ENCODE measurements at regions not wholly inside any gene's neighbourhood (a gene's known extent, or its start where the extent isn't known, plus 50 kb on each side); places are given as distances from the start of the nearest gene placed in this dataset.

- no peak overlapping the region for H2BK12ac ChIP-seq (ENCODE audit: low read length)
- H3K79me1 ChIP-seq (ENCODE audit: low read depth, low read length), result no peaks in the 10 kb centered on the region
- H3K36me3 ChIP-seq (replicated peaks in 1 of 2; ENCODE audit: control insufficient read depth in 2 of 2, insufficient read depth in 2 of 2, low read length in 2 of 2), result no peaks in the 10 kb centered on the region
- peak overlapping the region; percentile 15 for H2AFZ ChIP-seq (ENCODE audit: low read length)
- H2BK15ac ChIP-seq (ENCODE audit: low read length), result no peak overlapping the region
- no peak overlapping the region for H3K27ac ChIP-seq (replicated peaks; ENCODE audit: low read length)
- no peak overlapping the region for H2BK5ac ChIP-seq (ENCODE audit: low read length)
- no peak overlapping the region for H3K9ac ChIP-seq (ENCODE audit: low read depth, low read length, poor library complexity)
- H3K14ac ChIP-seq (ENCODE audit: low read length), result no peak overlapping the region
- H4K91ac ChIP-seq (ENCODE audit: low read depth, low read length, poor library complexity), result no peak overlapping the region
- no peaks in the 10 kb centered on the region for H3K27me3 ChIP-seq (ENCODE audit: control insufficient read depth in 3 of 3, insufficient read depth in 3 of 3, low read depth in 1 of 3, low read length in 3 of 3)
- H3K23ac ChIP-seq (ENCODE audit: low read depth, low read length, poor library complexity), result no peak overlapping the region
- no peaks in the 10 kb centered on the region for H3K9me3 ChIP-seq (replicated peaks in 1 of 2; ENCODE audit: control insufficient read depth in 2 of 2, insufficient read depth in 1 of 2, low read depth in 1 of 2, low read length in 2 of 2)
- H3K4me2 ChIP-seq (ENCODE audit: insufficient read depth, low read length, poor library complexity, severe bottlenecking), result no peak overlapping the region
- no peak overlapping the region for H3K4me3 ChIP-seq (ENCODE audit: low read length in 2 of 2)
- H2AK5ac ChIP-seq (ENCODE audit: low read depth, low read length), result no peak overlapping the region
- H4K8ac ChIP-seq (ENCODE audit: low read depth, low read length), result no peak overlapping the region
- H2BK120ac ChIP-seq (ENCODE audit: low read depth, low read length), result no peak overlapping the region
- WGBS, 2 donors (ENCODE audit: extremely low coverage in 2 of 2, insufficient read length in 2 of 2, insufficient replicate concordance in 1 of 2), result no CpG with 5 or more reads among the region's 7 CpGs
- H3K4me1 ChIP-seq (ENCODE audit: control insufficient read depth in 2 of 2, insufficient read depth in 1 of 2, low read depth in 1 of 2, low read length in 2 of 2), result no peaks in the 10 kb centered on the region
- no peak overlapping the region for H3K4ac ChIP-seq (ENCODE audit: low read length)
- no peak for DNase-seq (ENCODE audit: low spot score)
- no peak overlapping the region for H3K18ac ChIP-seq (ENCODE audit: low read length)
Observed at GRCh38 chr5:57745700-57746651, 263.4 kb upstream of the ACTBL2 start.

GRCh38 chr5:57745029-57745428 is 262.4 kb upstream of the ACTBL2 start:
- H3K4ac ChIP-seq (ENCODE audit: low read length), result no peak overlapping the region

GRCh38 chr5:57741336-57741735 is 258.7 kb upstream of the ACTBL2 start:
- H3K27me3 ChIP-seq (ENCODE audit: control insufficient read depth in 3 of 3, insufficient read depth in 3 of 3, low read depth in 1 of 3, low read length in 3 of 3), result no peaks in the 10 kb centered on the region
- H3K4me1 ChIP-seq (ENCODE audit: control insufficient read depth in 2 of 2, insufficient read depth in 1 of 2, low read depth in 1 of 2, low read length in 2 of 2), result peaks cover 3 to 4% of the 10 kb centered on the region in 2 donors
- no peak overlapping the region for H3K4me2 ChIP-seq (ENCODE audit: insufficient read depth, low read length, poor library complexity, severe bottlenecking)
- no peak overlapping the region for H2BK120ac ChIP-seq (ENCODE audit: low read depth, low read length)
- no peaks in the 10 kb centered on the region for H3K9me3 ChIP-seq (replicated peaks in 1 of 2; ENCODE audit: control insufficient read depth in 2 of 2, insufficient read depth in 1 of 2, low read depth in 1 of 2, low read length in 2 of 2)
- H2BK5ac ChIP-seq (ENCODE audit: low read length), result no peak overlapping the region
- DNase-seq (ENCODE audit: low spot score), result no peak
- no peak overlapping the region for H3K23ac ChIP-seq (ENCODE audit: low read depth, low read length, poor library complexity)
- H2BK15ac ChIP-seq (ENCODE audit: low read length), result no peak overlapping the region
- H2AFZ ChIP-seq (ENCODE audit: low read length), result no peak overlapping the region
- H4K91ac ChIP-seq (ENCODE audit: low read depth, low read length, poor library complexity), result no peak overlapping the region
- H3K27ac ChIP-seq (replicated peaks; ENCODE audit: low read length), result no peak overlapping the region
- H3K4me3 ChIP-seq (ENCODE audit: low read length in 2 of 2), result no peak overlapping the region
- H3K79me1 ChIP-seq (ENCODE audit: low read depth, low read length), result no peaks in the 10 kb centered on the region
- H3K18ac ChIP-seq (ENCODE audit: low read length), result no peak overlapping the region
- H3K9ac ChIP-seq (ENCODE audit: low read depth, low read length, poor library complexity), result no peak overlapping the region
- H2AK5ac ChIP-seq (ENCODE audit: low read depth, low read length), result no peak overlapping the region
- no peak overlapping the region for H4K8ac ChIP-seq (ENCODE audit: low read depth, low read length)
- H3K4ac ChIP-seq (ENCODE audit: low read length), result no peak overlapping the region
- H2BK12ac ChIP-seq (ENCODE audit: low read length), result no peak overlapping the region
- H3K14ac ChIP-seq (ENCODE audit: low read length), result no peak overlapping the region
- H3K36me3 ChIP-seq (replicated peaks in 1 of 2; ENCODE audit: control insufficient read depth in 2 of 2, insufficient read depth in 2 of 2, low read length in 2 of 2), result no peaks in the 10 kb centered on the region

More at GRCh38 chr5:57745029-57745428, 262.4 kb upstream of the ACTBL2 start:
- no peak overlapping the region for H2BK120ac ChIP-seq (ENCODE audit: low read depth, low read length)
- no peaks in the 10 kb centered on the region for H3K4me1 ChIP-seq (ENCODE audit: control insufficient read depth in 2 of 2, insufficient read depth in 1 of 2, low read depth in 1 of 2, low read length in 2 of 2)
- H3K4me3 ChIP-seq (ENCODE audit: low read length in 2 of 2), result no peak overlapping the region
- H4K8ac ChIP-seq (ENCODE audit: low read depth, low read length), result no peak overlapping the region
- no peak overlapping the region for H3K18ac ChIP-seq (ENCODE audit: low read length)
- no peak overlapping the region for H2AK5ac ChIP-seq (ENCODE audit: low read depth, low read length)
- no peak overlapping the region for H3K23ac ChIP-seq (ENCODE audit: low read depth, low read length, poor library complexity)
- no peaks in the 10 kb centered on the region for H3K79me1 ChIP-seq (ENCODE audit: low read depth, low read length)
- no peaks in the 10 kb centered on the region for H3K9me3 ChIP-seq (replicated peaks in 1 of 2; ENCODE audit: control insufficient read depth in 2 of 2, insufficient read depth in 1 of 2, low read depth in 1 of 2, low read length in 2 of 2)
- H3K27me3 ChIP-seq (ENCODE audit: control insufficient read depth in 3 of 3, insufficient read depth in 3 of 3, low read depth in 1 of 3, low read length in 3 of 3), result no peaks in the 10 kb centered on the region
- no peak overlapping the region for H4K91ac ChIP-seq (ENCODE audit: low read depth, low read length, poor library complexity)
- H3K27ac ChIP-seq (replicated peaks; ENCODE audit: low read length), result no peak overlapping the region
- no peak overlapping the region for H2AFZ ChIP-seq (ENCODE audit: low read length)
- H3K36me3 ChIP-seq (replicated peaks in 1 of 2; ENCODE audit: control insufficient read depth in 2 of 2, insufficient read depth in 2 of 2, low read length in 2 of 2), result no peaks in the 10 kb centered on the region
- no peak overlapping the region for H2BK12ac ChIP-seq (ENCODE audit: low read length)
- no peak overlapping the region for H3K14ac ChIP-seq (ENCODE audit: low read length)
- H2BK15ac ChIP-seq (ENCODE audit: low read length), result no peak overlapping the region
- DNase-seq (ENCODE audit: low spot score), result no peak
- no peak overlapping the region for H2BK5ac ChIP-seq (ENCODE audit: low read length)
- no peak overlapping the region for H3K4me2 ChIP-seq (ENCODE audit: insufficient read depth, low read length, poor library complexity, severe bottlenecking)
- no peak overlapping the region for H3K9ac ChIP-seq (ENCODE audit: low read depth, low read length, poor library complexity)

DNA sequence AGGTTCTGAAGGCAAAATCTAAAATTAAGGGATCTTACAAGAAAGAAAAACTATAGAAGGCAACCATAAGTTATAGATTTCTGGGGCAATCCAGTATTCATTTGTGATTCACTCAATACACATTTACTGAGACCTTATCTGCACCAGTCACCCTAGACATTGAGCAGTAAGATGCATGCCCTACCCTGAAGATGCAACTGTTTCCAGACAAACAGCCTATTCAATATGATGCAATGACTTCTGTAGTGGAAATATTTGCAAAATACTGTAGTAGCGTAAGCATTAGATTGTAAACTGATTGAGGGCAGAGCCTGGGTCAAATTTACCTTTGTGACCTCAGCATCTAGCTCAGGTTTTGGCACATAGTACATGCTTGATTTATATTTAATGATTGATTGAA is 256.2 kb upstream of the ACTBL2 start:
- no peak overlapping the region for H4K91ac ChIP-seq (ENCODE audit: low read depth, low read length, poor library complexity)
- no peak overlapping the region for H3K23ac ChIP-seq (ENCODE audit: low read depth, low read length, poor library complexity)
- H3K14ac ChIP-seq (ENCODE audit: low read length), result no peak overlapping the region
- no peak overlapping the region for H2AK5ac ChIP-seq (ENCODE audit: low read depth, low read length)
- no peak overlapping the region for H2BK120ac ChIP-seq (ENCODE audit: low read depth, low read length)
- H2AFZ ChIP-seq (ENCODE audit: low read length), result no peak overlapping the region
- no peaks in the 10 kb centered on the region for H3K79me1 ChIP-seq (ENCODE audit: low read depth, low read length)
- DNase-seq (ENCODE audit: low spot score), result no peak
- H3K27ac ChIP-seq (replicated peaks; ENCODE audit: low read length), result no peak overlapping the region
- H3K4me2 ChIP-seq (ENCODE audit: insufficient read depth, low read length, poor library complexity, severe bottlenecking), result no peak overlapping the region
- H3K4ac ChIP-seq (ENCODE audit: low read length), result no peak overlapping the region
- no peaks in the 10 kb centered on the region for H3K27me3 ChIP-seq (ENCODE audit: control insufficient read depth in 3 of 3, insufficient read depth in 3 of 3, low read depth in 1 of 3, low read length in 3 of 3)
- no peak overlapping the region for H3K4me3 ChIP-seq (ENCODE audit: low read length in 2 of 2)
- H3K9me3 ChIP-seq (replicated peaks in 1 of 2; ENCODE audit: control insufficient read depth in 2 of 2, insufficient read depth in 1 of 2, low read depth in 1 of 2, low read length in 2 of 2), result no peaks in the 10 kb centered on the region
- no peak overlapping the region for H3K9ac ChIP-seq (ENCODE audit: low read depth, low read length, poor library complexity)
- WGBS, 2 donors (ENCODE audit: extremely low coverage in 2 of 2, insufficient read length in 2 of 2, insufficient replicate concordance in 1 of 2), result no CpG with 5 or more reads among the region's 1 CpG
- H3K18ac ChIP-seq (ENCODE audit: low read length), result no peak overlapping the region
- H2BK15ac ChIP-seq (ENCODE audit: low read length), result no peak overlapping the region
- no peak overlapping the region for H2BK5ac ChIP-seq (ENCODE audit: low read length)
- H3K4me1 ChIP-seq (ENCODE audit: control insufficient read depth in 2 of 2, insufficient read depth in 1 of 2, low read depth in 1 of 2, low read length in 2 of 2), result peaks cover 3 to 5% of the 10 kb centered on the region in 2 donors
- H2BK12ac ChIP-seq (ENCODE audit: low read length), result no peak overlapping the region
- H3K36me3 ChIP-seq (replicated peaks in 1 of 2; ENCODE audit: control insufficient read depth in 2 of 2, insufficient read depth in 2 of 2, low read length in 2 of 2), result no peaks in the 10 kb centered on the region
- H4K8ac ChIP-seq (ENCODE audit: low read depth, low read length), result no peak overlapping the region

Data from neuronal stem cell (in vitro differentiated cells).